Esophagus squamous epithelium (tissue), 4 donors: ENCODE measurements at regions not wholly inside any gene's neighbourhood (a gene's known extent, or its start where the extent isn't known, plus 50 kb on each side); places are given as distances from the start of the nearest gene placed in this dataset.

Experiments
- POLR2A ChIP-seq, 4 donors: fragments of 450-650 bp; IDR thresholded peaks; one replicate each; pipeline ENCODE4 v1.6.1; 2017; ENCODE audit warnings: antibody characterized with exemption in 4 of 4, mild to moderate bottlenecking in 4 of 4, moderate library complexity in 3 of 4
- TF ChIP-seq, protein P1 (sequence below), 6 experiments: fragments of 450-650 bp in 4 of 6; fragments of 200-600 bp in 2 of 6; sonication (generic) in 2 of 6; IDR thresholded peaks; one replicate each; pipeline ENCODE4 v1.5.1; 2016 to 2019; ENCODE audit warnings: antibody characterized with exemption in 6 of 6, mild to moderate bottlenecking in 4 of 6, moderate library complexity in 4 of 6

GRCh38 chr1:4602462-4603294 lies 51.7 kb upstream of the AJAP1 start:
- TF ChIP-seq POLR2A (IDR thresholded peaks at IDR 0.05) = no peak
- TF ChIP-seq, protein P1, sequence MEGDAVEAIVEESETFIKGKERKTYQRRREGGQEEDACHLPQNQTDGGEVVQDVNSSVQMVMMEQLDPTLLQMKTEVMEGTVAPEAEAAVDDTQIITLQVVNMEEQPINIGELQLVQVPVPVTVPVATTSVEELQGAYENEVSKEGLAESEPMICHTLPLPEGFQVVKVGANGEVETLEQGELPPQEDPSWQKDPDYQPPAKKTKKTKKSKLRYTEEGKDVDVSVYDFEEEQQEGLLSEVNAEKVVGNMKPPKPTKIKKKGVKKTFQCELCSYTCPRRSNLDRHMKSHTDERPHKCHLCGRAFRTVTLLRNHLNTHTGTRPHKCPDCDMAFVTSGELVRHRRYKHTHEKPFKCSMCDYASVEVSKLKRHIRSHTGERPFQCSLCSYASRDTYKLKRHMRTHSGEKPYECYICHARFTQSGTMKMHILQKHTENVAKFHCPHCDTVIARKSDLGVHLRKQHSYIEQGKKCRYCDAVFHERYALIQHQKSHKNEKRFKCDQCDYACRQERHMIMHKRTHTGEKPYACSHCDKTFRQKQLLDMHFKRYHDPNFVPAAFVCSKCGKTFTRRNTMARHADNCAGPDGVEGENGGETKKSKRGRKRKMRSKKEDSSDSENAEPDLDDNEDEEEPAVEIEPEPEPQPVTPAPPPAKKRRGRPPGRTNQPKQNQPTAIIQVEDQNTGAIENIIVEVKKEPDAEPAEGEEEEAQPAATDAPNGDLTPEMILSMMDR (IDR thresholded peaks at IDR 0.05) = no peak
